GM21360 (cell line): ENCODE measurements at regions not wholly inside any gene's neighbourhood (a gene's known extent, or its start where the extent isn't known, plus 50 kb on each side); places are given as distances from the start of the nearest gene placed in this dataset.

Source experiments
- ATAC-seq: cut with Tn5 transposase; IDR thresholded peaks from one replicate; pipeline ENCODE4 v1.9.1; 2021; ENCODE audit warnings: mild to moderate bottlenecking, moderate library complexity; ENCODE audit not compliant: unreplicated experiment

GRCh38 chr16:87229230-87230188 lies 87.7 kb downstream of the C16orf95 start:
- ATAC-seq, result no peak

DNA sequence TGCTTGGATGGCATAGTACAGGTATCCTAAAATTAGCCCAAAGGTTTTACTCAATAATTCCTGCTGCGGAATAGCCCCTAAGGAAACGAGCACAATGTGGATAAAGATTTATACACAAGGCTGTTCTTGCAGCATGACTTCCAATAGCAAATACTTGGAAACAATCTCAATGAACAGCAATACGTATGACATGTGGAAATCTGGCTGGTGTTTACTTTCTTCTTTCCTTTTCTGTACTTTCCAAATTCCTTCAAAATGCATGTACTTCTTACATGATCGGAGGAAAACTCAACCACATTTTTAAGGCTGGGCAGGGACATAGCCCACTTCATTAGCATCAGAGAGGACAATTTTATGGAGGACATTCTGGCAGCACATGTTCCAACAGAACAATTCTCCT lies 86.6 kb downstream of the C16orf95 start:
- no peak for ATAC-seq

DNA sequence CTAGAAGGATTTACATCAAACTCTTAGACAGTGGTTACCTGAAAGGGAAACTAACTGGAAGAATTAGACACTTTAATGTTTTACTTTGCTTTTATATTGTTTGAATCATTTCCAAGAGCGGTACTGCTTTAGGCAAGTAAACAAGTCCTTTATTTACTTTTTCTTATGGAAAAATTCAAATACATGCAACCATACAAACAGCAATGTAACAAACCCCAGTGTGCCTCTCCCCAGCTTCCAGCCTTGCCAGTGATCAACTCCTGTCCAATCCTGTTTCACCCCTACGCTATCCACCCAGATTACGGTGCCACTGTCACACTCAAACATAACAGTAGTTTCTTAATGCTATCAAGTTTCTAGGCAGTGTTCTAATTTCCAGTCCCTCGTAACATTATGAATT lies 85.9 kb downstream of the C16orf95 start:
- ATAC-seq, result no peak

DNA sequence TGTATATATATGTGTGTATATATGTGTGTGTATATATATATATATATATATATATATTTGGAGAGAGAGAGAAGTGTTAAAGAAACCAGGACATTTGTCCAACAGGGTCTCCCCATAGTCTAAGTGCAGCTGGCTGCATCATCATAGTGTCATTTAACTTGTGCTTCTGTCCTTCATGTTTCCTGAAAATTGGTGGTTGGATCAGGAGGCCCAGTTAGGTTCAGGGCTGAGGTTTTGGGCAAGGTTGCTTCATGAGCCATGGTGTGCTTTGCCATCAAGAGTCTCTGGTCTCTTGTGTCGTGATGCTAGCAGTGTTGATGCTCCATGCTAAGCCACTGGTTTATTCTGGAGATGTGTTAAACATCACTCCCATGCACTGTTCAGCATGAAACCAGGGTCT lies 85.3 kb downstream of the C16orf95 start:
- no peak for ATAC-seq

DNA sequence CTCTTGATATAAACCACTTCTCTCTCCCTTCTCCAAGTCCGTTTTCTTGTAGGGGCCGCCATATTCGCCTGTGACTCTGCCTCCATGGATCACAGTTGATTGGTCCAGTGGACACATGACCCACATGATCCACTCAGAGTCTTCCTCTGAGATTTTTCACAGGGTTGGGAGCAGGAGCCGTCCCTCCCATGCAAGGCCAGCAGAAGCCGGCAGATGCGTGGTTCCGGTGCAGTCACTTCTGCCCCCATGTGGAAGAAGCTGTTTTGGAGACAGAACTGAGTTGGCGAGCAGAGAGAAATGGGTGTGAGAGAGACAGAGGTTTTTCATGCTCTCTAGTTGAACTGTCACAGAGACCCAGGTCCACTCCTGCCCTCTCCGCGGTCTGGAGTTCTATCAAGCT lies 83.3 kb downstream of the C16orf95 start:
- ATAC-seq, result no peak

- ATAC-seq, result no peak
These were observed 82.6 kb downstream of the C16orf95 start for GRCh38 chr16:87234601-87235000.

- no peak for ATAC-seq
These were observed 81.2 kb downstream of the C16orf95 start for GRCh38 chr16:87235810-87236515.

- no peak for ATAC-seq
These were observed 80.6 kb downstream of the C16orf95 start for GRCh38 chr16:87236516-87237115.

DNA sequence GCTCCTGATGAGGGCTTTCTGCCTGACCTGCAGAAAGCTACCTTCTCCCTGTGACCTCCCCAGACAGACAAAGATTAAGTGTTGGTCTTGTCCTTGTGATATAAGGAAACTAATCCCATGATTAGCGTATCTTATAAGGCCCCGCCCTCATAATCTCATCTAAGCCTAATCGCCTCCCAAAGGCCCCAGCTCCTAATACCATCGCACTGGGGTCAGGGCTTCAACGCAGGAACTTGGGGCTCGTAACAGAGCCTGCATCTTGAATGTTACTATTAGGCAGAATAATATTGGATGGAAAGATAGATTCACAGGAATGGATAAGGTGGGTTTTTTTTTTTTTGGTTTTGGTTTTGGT lies 78.9 kb downstream of the C16orf95 start:
- no peak for ATAC-seq

GRCh38 chr16:87239545-87239944 lies 77.6 kb downstream of the C16orf95 start:
- no peak for ATAC-seq

DNA sequence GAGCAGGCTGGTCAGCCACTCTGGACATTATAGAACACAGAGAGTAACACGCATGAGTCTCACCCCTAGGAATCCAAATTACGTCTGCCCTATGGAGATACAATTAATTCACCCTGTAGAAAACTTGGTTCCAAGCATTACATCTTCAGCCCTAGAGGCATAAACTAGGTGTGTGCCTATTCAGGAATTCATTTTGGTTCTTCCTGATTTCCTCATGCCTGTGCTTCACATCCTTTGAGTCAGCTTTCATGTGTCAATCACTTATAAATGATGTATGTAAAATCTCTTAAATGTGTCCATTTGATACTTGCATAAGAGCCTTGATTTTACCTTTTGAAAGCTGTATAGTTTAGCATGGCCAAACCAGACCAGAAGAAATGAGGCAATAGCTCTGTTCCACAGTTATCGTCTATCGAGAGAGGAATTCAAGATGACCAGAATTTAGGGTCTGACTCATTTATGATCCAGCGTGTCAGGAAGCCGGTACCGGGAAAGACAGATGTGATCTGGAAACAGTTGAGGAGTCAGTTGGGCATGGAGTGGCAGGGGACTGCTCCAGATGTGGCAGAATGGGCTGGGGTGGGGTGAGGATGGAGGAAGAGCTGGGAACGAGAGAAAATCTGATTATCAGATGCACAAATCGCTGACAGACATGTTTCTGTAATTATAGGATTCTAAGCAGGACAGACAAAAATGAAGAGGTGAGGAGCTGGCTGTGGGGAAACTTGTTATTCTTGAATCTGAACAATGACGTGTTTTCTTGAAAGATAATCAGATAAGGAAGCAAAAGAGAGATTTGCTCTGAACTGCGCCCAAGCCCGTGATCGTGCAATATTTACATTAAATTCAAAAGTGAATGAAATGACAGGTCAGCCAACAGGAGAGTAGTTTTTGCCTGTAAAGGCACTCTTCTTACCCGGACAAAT lies 76.7 kb downstream of the C16orf95 start:
- ATAC-seq, result no peak

DNA sequence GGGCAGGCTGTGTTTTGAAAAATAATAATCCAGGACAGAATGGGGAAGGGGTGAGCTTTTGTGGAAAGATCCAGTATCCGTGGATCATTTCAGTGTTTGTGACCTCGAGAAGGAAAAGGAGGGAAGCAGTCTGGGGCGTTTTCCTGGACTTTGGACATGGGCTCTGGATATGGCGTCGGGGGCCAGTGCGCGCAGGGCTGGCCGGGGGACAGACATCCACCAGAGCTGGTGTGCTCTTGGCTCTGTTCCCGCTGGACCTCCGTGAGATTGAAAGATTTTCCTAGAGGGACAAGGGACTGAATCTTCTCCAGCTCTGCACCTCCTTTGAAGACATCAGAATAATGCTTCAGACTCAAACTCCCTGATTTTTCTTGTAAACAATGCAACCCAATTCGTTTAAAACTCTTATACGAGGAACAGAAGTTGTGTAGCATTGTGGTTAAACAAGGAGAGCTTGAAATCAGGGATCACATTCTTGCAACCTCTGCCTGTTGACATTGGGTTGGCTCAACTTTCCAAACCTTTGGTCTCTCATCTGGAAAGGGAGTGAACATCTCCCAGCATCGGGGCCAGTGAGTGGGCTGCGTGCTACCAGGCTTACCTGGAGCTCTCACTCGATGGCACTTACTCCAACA lies 75.9 kb downstream of the C16orf95 start:
- ATAC-seq, result no peak

- ATAC-seq, result no peak
These were observed 73.7 kb downstream of the C16orf95 start for GRCh38 chr16:87243478-87243877.

GRCh38 chr16:87244636-87245197 lies 72.5 kb downstream of the C16orf95 start:
- no peak for ATAC-seq

DNA sequence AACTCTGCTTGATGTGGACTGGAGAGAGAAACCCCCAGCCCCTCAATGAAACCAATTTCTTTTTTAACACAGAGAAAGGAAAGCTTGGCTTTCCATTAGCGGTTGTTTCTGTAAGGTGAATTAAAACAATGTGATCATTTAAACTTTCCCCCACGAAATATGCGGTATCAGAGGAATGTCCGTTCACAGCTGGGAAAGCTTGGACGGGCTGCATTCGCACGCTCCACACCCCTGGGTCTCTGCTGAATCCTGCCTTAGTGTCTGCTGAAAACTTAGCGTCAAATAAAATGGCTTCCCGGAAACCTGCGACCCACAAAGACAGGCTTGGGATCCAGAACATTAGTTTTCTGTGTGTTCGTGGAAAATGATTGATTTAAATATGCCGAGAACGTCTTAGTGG lies 71.7 kb downstream of the C16orf95 start:
- no peak for ATAC-seq

DNA sequence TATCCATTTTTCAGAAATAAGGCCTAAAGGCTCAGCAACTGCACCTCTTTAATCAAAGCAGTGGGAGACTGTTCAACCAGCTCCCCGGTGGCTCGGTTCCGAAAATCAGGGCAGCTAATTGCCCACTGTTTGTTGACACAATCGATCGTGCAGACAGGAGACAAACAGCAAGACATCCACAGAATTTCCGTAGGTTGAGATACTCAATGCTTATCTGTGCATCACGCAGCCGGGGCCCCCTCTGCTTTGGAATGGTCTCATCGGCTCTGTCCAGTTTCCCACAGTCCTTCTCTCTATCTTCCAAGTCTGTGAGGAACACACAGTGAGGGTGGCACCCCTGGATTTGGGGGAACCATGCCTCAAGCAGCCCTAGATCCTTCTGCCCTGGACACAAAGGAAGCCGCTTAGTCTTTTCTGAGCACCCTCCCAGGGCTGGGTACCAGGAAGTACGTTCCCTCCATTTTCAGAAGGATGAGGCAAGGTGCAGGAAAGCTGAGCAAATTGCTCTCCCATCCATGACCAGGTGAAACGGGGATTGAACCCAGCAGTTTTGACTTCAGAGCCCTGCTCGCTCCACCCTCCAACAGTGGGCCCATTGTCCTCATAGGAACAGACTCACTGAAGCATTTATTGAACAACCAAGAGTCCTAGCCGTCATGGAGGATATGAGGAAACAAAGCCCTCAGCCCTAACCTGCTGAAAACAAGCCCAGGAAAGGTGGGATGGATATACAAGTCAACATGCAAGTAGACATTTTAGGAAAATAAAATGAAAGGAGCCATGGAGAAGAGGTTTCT lies 70.7 kb downstream of the C16orf95 start:
- ATAC-seq, result no peak

- ATAC-seq, result no peak
These were observed 68.5 kb downstream of the C16orf95 start for GRCh38 chr16:87248714-87249113.

DNA sequence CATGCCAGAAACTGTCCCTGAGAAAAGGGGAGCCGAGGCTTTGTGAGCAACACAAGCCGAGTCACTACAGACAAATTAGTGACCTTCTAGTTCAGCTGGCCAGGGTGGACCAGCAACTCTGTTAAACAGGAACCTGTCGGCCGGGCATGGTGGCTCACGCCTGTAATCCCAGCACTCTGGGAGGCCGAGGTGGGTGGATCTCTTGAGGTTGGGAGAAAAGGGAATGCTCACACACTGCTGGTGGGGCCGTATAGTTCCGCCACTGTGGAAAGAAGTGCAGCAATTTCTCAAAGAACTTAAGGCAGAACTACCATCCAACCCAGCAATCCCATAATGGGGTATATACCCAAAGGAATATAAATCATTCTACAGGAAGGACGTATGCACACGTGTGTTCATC lies 67.8 kb downstream of the C16orf95 start:
- no peak for ATAC-seq

GRCh38 chr16:87250431-87250960 lies 66.7 kb downstream of the C16orf95 start:
- no peak for ATAC-seq
